Colonic mucosa (tissue), 4 donors: ENCODE measurements at regions not wholly inside any gene's neighbourhood (a gene's known extent, or its start where the extent isn't known, plus 50 kb on each side); places are given as distances from the start of the nearest gene placed in this dataset.

Experiments used
- DNase-seq: peaks from one replicate; pipeline ENCODE4 v3.0.0-alpha.2; 2020
- H3K27ac ChIP-seq: fragments of 200-600 bp; one replicate; pipeline ENCODE4 v1.8.0; 2021
- H3K27me3 ChIP-seq: fragments of 200-600 bp; one replicate; pipeline ENCODE4 v1.8.0; 2021
- H3K36me3 ChIP-seq: fragments of 200-600 bp; one replicate; pipeline ENCODE4 v1.8.0; 2021
- H3K4me1 ChIP-seq: fragments of 200-600 bp; one replicate; pipeline ENCODE4 v1.8.0; 2021; ENCODE audit warnings: mild to moderate bottlenecking
- H3K4me3 ChIP-seq: fragments of 200-600 bp; one replicate; pipeline ENCODE4 v1.8.0; 2021
- H3K9ac ChIP-seq, 2 donors: one replicate each; pipeline ENCODE4 v1.7.0; 2013; ENCODE audit warnings: control low read depth in 2 of 2, low read depth in 2 of 2, low read length in 2 of 2
- H3K9me3 ChIP-seq: fragments of 200-600 bp; one replicate; pipeline ENCODE4 v1.8.0; 2021
- CTCF ChIP-seq: fragments of 200-600 bp; IDR thresholded peaks from one replicate; pipeline ENCODE4 v1.8.0; 2022; ENCODE audit warnings: antibody characterized with exemption, mild to moderate bottlenecking
- intact Hi-C: fragments of 100-400 bp; cut with DNase I; formaldehyde crosslinking; loops from one replicate; pipeline ENCODE4 v1.14.1; 2022
- donor health status: healthy.
- donor health status: DM: no; HTN: no; CAD: no.
- donor health status: DM: no; HTN: no; CAD: no.

- no peak overlapping the region for H3K27ac ChIP-seq
- DNase-seq, result no peak
- no peaks in the 10 kb centered on the region for H3K4me1 ChIP-seq
- TF ChIP-seq CTCF, result no peak
- no peak overlapping the region for H3K9ac ChIP-seq
- no peaks in the 10 kb centered on the region for H3K9me3 ChIP-seq
- H3K4me3 ChIP-seq, result no peak overlapping the region
- H3K36me3 ChIP-seq, result no peaks in the 10 kb centered on the region
- no peaks in the 10 kb centered on the region for H3K27me3 ChIP-seq
- intact Hi-C loops, result no loop called here
These were observed 94.5 kb downstream of the SYF2 start for GRCh38 chr1:25137521-25138395.

GRCh38 chr1:25137106-25137505, 95.2 kb downstream of the SYF2 start:
- no peaks in the 10 kb centered on the region for H3K9me3 ChIP-seq
- no peaks in the 10 kb centered on the region for H3K4me1 ChIP-seq
- no peaks in the 10 kb centered on the region for H3K36me3 ChIP-seq
- H3K9ac ChIP-seq, result no peak overlapping the region
- no peak overlapping the region for H3K27ac ChIP-seq
- no peak for TF ChIP-seq CTCF
- DNase-seq, result no peak
- no peaks in the 10 kb centered on the region for H3K27me3 ChIP-seq
- intact Hi-C loops, result no loop called here
- H3K4me3 ChIP-seq, result no peak overlapping the region

GRCh38 chr1:25135909-25136308, 96.4 kb downstream of the SYF2 start:
- TF ChIP-seq CTCF, result no peak
- H3K9ac ChIP-seq, result no peak overlapping the region
- intact Hi-C loops, result no loop called here
- no peaks in the 10 kb centered on the region for H3K4me1 ChIP-seq
- no peaks in the 10 kb centered on the region for H3K9me3 ChIP-seq
- H3K4me3 ChIP-seq, result no peak overlapping the region
- no peak overlapping the region for H3K27ac ChIP-seq
- no peaks in the 10 kb centered on the region for H3K27me3 ChIP-seq
- no peak for DNase-seq
- H3K36me3 ChIP-seq, result no peaks in the 10 kb centered on the region

GRCh38 chr1:25134801-25135461, 97.4 kb downstream of the SYF2 start:
- TF ChIP-seq CTCF, result no peak
- Histone ChIP-seq H3K27me3 (no peaks in the 10 kb centered on the region), H3K4me1 (no peaks in the 10 kb centered on the region), H3K9ac (no peak overlapping the region), H3K9me3 (no peaks in the 10 kb centered on the region), H3K36me3 (no peaks in the 10 kb centered on the region), H3K27ac (no peak overlapping the region), H3K4me3 (no peak overlapping the region)
- intact Hi-C loops, result no loop called here
- no peak for DNase-seq

GRCh38 chr1:25134307-25134706, 98.0 kb downstream of the SYF2 start:
- Histone ChIP-seq H3K4me3 (no peak overlapping the region), H3K27me3 (no peaks in the 10 kb centered on the region), H3K9ac (no peak overlapping the region), H3K9me3 (no peaks in the 10 kb centered on the region), H3K27ac (no peak overlapping the region), H3K4me1 (no peaks in the 10 kb centered on the region), H3K36me3 (no peaks in the 10 kb centered on the region)
- no peak for DNase-seq
- intact Hi-C loops, result no loop called here
- TF ChIP-seq CTCF, result no peak
